Pancreas (tissue), 10 donors: ENCODE measurements at regions not wholly inside any gene's neighbourhood (a gene's known extent, or its start where the extent isn't known, plus 50 kb on each side); places are given as distances from the start of the nearest gene placed in this dataset.
"Not testable (repeated sequence)": the region's sequence is repeated elsewhere in the genome, so short reads cannot be mapped to it uniquely, and the experiment has no call there.

Experiments
- ATAC-seq, 4 donors: fragments of 200-7000 bp; cut with Tn5 transposase; one replicate each; pipeline versions ENCODE4 v1.8.0 to v1.9.1; 2020; ENCODE audit warnings: mild to moderate bottlenecking in 4 of 4, moderate library complexity in 4 of 4
- DNase-seq, 6 donors: peaks; one replicate each; pipeline ENCODE4 v3.0.0-alpha.2; 2020
- FAIRE-seq: peaks from 2 replicates; lab custom pipeline; 2012; peaks lifted over from hg19 to GRCh38; lab: Jason Lieb, UNC
- H3K27ac ChIP-seq, 4 donors: fragments of 200-600 bp; sonication (generic); 1 replicate in 3 of 4; 2 replicates in 1 of 4; pipeline versions ENCODE4 v1.5.0 to v1.8.0; 2020
- H3K27me3 ChIP-seq, 4 donors: fragments of 200-600 bp; one replicate each; pipeline ENCODE4 v1.8.0; 2021
- H3K36me3 ChIP-seq, 3 donors: fragments of 200-600 bp; sonication (generic) in 1 of 3; one replicate each; pipeline versions ENCODE4 v1.5.0 to v1.8.0; 2020 to 2021
- H3K4me1 ChIP-seq, 3 donors: fragments of 200-600 bp; one replicate each; pipeline ENCODE4 v1.8.0; 2021
- H3K4me3 ChIP-seq, 4 donors: fragments of 200-600 bp; sonication (generic) in 2 of 4; one replicate each; pipeline versions ENCODE4 v1.5.0 to v1.8.0; 2020 to 2021
- H3K9me3 ChIP-seq, 4 donors: fragments of 200-600 bp; one replicate each; pipeline ENCODE4 v1.8.0; 2021
- WGBS, 2 donors: extraction: QIAGEN DNeasy Blood & Tissue Kit; methylation state at CpG; one replicate each; pipeline ENCODE4 v1.1.7; 2013; 5-methylcytosine and 5-hydroxymethylcytosine counted together
- intact Hi-C, 3 donors: fragments of 100-400 bp; cut with DNase I; formaldehyde crosslinking; loops; one replicate each; pipeline versions ENCODE4 v1.11.1 to v1.14.2; 2022
- TF ChIP-seq, protein P1 (sequence below), 4 donors: fragments of 200-600 bp; sonication (generic) in 3 of 4; IDR thresholded peaks; one replicate each; pipeline versions ENCODE4 v1.5.0 to v1.8.0; 2021; ENCODE audit warnings: antibody characterized with exemption in 4 of 4
- donor health status: healthy with polysubstance abuse.
- donor health status: DM: no; HTN: no; CAD: no; lungs with moderate emphysema.
- donor health status: DM: no; HTN: no; CAD: no.
- donor health status: control.
- donor health status: control.
- donor health status: Bipolar disorder and iron deficiency.
- donor health status: DM: yes; HTN: yes; CAD: no.
- donor health status: DM: no; HTN: no; CAD: no.
- donor health status: DM: no; HTN: no; CAD: no.
- donor health status: DM: yes; HTN: yes; CAD: no.

GRCh38 chr19:28691683-28692082 lies 521.3 kb downstream of the UQCRFS1 start:
- Histone ChIP-seq H3K27me3 (peaks cover 0 to 4% (median 0%) of the 10 kb centered on the region in 4 donors), H3K4me1 (no peaks in the 10 kb centered on the region), H3K4me3 (no peak overlapping the region), H3K36me3 (no peaks in the 10 kb centered on the region), H3K9me3 (no peaks in the 10 kb centered on the region), H3K27ac (no peak overlapping the region)
- intact Hi-C loops = no loop called here
- no peak for DNase-seq
- no peak for ATAC-seq
- WGBS, 2 donors = 57 to 77% methylated on average over 1 of the region's 1 CpG
- no peak for FAIRE-seq
- TF ChIP-seq, protein P1, sequence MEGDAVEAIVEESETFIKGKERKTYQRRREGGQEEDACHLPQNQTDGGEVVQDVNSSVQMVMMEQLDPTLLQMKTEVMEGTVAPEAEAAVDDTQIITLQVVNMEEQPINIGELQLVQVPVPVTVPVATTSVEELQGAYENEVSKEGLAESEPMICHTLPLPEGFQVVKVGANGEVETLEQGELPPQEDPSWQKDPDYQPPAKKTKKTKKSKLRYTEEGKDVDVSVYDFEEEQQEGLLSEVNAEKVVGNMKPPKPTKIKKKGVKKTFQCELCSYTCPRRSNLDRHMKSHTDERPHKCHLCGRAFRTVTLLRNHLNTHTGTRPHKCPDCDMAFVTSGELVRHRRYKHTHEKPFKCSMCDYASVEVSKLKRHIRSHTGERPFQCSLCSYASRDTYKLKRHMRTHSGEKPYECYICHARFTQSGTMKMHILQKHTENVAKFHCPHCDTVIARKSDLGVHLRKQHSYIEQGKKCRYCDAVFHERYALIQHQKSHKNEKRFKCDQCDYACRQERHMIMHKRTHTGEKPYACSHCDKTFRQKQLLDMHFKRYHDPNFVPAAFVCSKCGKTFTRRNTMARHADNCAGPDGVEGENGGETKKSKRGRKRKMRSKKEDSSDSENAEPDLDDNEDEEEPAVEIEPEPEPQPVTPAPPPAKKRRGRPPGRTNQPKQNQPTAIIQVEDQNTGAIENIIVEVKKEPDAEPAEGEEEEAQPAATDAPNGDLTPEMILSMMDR (IDR thresholded peaks at IDR 0.05) = no peak

GRCh38 chr19:28689464-28689863 lies 523.5 kb downstream of the UQCRFS1 start:
- FAIRE-seq, H3K4me1 ChIP-seq, H3K27me3 ChIP-seq, DNase-seq, intact Hi-C loops, H3K27ac ChIP-seq, H3K4me3 ChIP-seq, H3K9me3 ChIP-seq, H3K36me3 ChIP-seq, ATAC-seq: not testable (repeated sequence)
- WGBS, 2 donors = 61 to 66% methylated on average over 6 of the region's 7 CpGs

GRCh38 chr19:28687296-28687695 lies 525.7 kb downstream of the UQCRFS1 start:
- intact Hi-C loops = no loop called here
- DNase-seq (no peak), ATAC-seq (no peak), FAIRE-seq (no peak)
- Histone ChIP-seq H3K27ac (no peak overlapping the region), H3K36me3 (no peaks in the 10 kb centered on the region), H3K9me3 (no peaks in the 10 kb centered on the region), H3K4me3 (no peak overlapping the region), H3K27me3 (no peaks in the 10 kb centered on the region), H3K4me1 (no peaks in the 10 kb centered on the region)
- WGBS, 2 donors = 56 to 71% methylated on average over 1 of the region's 1 CpG
- TF ChIP-seq, protein P1 (IDR thresholded peaks at IDR 0.05) = no peak

DNA sequence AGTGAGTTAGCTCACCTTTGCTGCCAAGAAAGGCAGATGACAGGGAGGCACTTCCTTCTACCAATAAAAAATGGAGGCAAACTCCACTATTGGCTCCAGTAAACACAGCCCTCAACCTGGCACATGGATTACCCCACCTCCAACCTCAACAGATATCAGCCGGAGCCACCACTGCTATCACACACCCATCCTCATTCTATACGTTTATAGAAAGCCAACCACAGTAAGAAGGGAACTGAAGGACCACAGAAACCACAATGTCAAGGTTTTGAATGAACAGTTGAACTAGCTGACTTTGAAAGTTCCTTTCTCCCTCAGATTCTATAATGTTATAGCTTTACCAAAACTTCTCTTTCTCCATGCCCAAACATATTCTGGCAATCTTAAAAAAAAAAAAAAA lies 526.2 kb downstream of the UQCRFS1 start:
- no peak overlapping the region for H3K4me3 ChIP-seq
- no peak for FAIRE-seq

DNA sequence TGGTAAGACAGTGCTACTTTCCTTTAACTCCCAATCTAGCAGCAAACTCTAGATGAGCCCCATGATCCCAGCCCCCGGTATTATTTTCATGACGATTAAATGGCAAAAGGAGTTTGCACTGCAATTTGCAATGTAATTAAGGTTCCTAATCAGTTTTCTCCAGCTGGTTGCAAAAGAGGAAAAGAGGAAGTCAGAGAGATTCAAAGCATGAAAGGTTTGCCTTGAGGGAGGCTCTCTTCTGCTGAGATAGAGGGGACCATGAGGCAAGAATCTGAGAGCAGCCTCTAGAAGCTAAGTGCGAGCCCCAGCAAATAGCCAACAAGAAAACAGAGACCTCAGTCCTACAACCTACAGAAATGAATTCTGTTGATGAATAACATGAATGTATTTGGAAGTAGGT lies 527.1 kb downstream of the UQCRFS1 start:
- Histone ChIP-seq H3K4me1 (no peaks in the 10 kb centered on the region), H3K9me3 (no peaks in the 10 kb centered on the region), H3K27ac (no peak overlapping the region), H3K27me3 (no peaks in the 10 kb centered on the region), H3K4me3 (no peak overlapping the region), H3K36me3 (no peaks in the 10 kb centered on the region)
- WGBS, 2 donors = 83 to 87% methylated on average over 3 of the region's 3 CpGs
- intact Hi-C loops = no loop called here
- FAIRE-seq = no peak
- no peak for DNase-seq
- no peak for ATAC-seq
- TF ChIP-seq, protein P1 (IDR thresholded peaks at IDR 0.05) = no peak

More for the DNA sequence above, 526.2 kb downstream of the UQCRFS1 start:
- intact Hi-C loops = no loop called here
- 63 to 69% methylated on average over 2 of the region's 2 CpGs for WGBS, 2 donors
- H3K36me3 ChIP-seq = no peaks in the 10 kb centered on the region
- no peaks in the 10 kb centered on the region for H3K27me3 ChIP-seq
- TF ChIP-seq, protein P1 (IDR thresholded peaks at IDR 0.05) = no peak
- no peaks in the 10 kb centered on the region for H3K4me1 ChIP-seq
- DNase-seq (no peak), ATAC-seq (no peak)
- no peaks in the 10 kb centered on the region for H3K9me3 ChIP-seq
- no peak overlapping the region for H3K27ac ChIP-seq

DNA sequence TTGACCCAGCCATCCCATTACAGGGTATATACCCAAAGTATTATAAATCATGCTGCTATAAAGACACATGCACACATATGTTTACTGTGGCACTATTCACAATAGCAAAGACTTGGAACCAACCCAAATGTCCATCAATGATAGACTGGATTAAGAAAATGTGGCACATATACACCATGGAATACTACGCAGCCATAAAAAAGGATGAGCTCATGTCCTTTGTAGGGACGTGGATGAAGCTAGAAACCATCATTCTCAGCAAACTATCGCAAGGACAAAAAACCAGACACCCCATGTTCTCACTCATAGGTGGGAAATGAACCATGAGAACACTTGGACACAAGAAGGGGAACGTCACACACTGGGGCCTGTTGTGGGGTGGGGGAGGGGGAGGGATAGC lies 527.9 kb downstream of the UQCRFS1 start:
- H3K36me3 ChIP-seq, H3K27me3 ChIP-seq, H3K27ac ChIP-seq, H3K4me3 ChIP-seq, DNase-seq, intact Hi-C loops, FAIRE-seq, H3K9me3 ChIP-seq, ATAC-seq, H3K4me1 ChIP-seq: not testable (repeated sequence)
- 73 to 78% methylated on average over 4 of the region's 4 CpGs for WGBS, 2 donors
